ENCODE measurements at regions not wholly inside any gene's neighbourhood (a gene's known extent, or its start where the extent isn't known, plus 50 kb on each side); places are given as distances from the start of the nearest gene placed in this dataset.

- no peak for TF ChIP-seq YY1 (IDR thresholded peaks at IDR 0.05; ENCODE audit: insufficient read depth, insufficient read length)
- TF ChIP-seq SUZ12 (IDR thresholded peaks at IDR 0.05; ENCODE audit: extremely low read depth, insufficient read depth, insufficient read length) = no peak
These were observed 304.7 kb upstream of the GRM3 start for GRCh38 chr7:86339051-86339450.
